K562 (cell line): ENCODE measurements at regions not wholly inside any gene's neighbourhood (a gene's known extent, or its start where the extent isn't known, plus 50 kb on each side); places are given as distances from the start of the nearest gene placed in this dataset.

Experiments used
- ATAC-seq: fragments of 200-7000 bp; cut with Tn5 transposase; 3 replicates; pipeline ENCODE4 v1.9.1; 2020; ENCODE audit warnings: moderate library complexity
- BruUV-seq: library from RNA; stranded (reverse); fragments of 400-500 nt; replicated peaks from 2 replicates; lab custom pipeline; 2021; lab: Mats Ljungman, UMichigan
- CTCF ChIA-PET: fragments of 300-600 bp; formaldehyde crosslinking; extraction: SDS; loops from one replicate; lab custom pipeline; 2021; ENCODE audit warnings: low intra/inter-chr PET ratio; lab: Yijun Ruan, JAX
- POLR2A ChIA-PET: fragments of 300-600, 350-650 bp; sonication (Branson Sonifier 250); formaldehyde crosslinking; extraction: SDS; loops from one replicate; lab custom pipeline; 2021; ENCODE audit warnings: antibody characterized with exemption, inconsistent platforms; lab: Yijun Ruan, JAX
- DNase-seq, 4 experiments: peaks; one replicate each; pipeline versions ENCODE4 v3.0.0 to v3.0.0-alpha.2; 2011 to 2018; ENCODE audit warnings: low spot score in 3 of 4, mixed read lengths in 3 of 4; ENCODE audit errors: extremely low read depth in 1 of 4
- FAIRE-seq: peaks from 2 replicates; lab custom pipeline; 2011; peaks lifted over from hg19 to GRCh38; lab: Jason Lieb, UNC
- H2AFZ ChIP-seq: 2 replicates; pipeline ENCODE4 v1.6.0; 2011; ENCODE audit warnings: low read depth, low read length, control low read depth, inconsistent platforms
- H3K27ac ChIP-seq: fragments of 200-600 bp; 3 replicates; pipeline ENCODE4 v1.8.0; 2011; ENCODE audit warnings: low read depth, mild to moderate bottlenecking, control low read depth, inconsistent platforms, low read length, moderate library complexity, mixed read lengths; ENCODE audit errors: extremely low read depth
- H3K27me3 ChIP-seq, 2 experiments: fragments of 300-600 bp in 1 of 2; 2 replicates in 1 of 2; 3 replicates in 1 of 2; pipeline versions ENCODE4 v1.6.0 to v1.8.0; 2011; ENCODE audit warnings: inconsistent platforms in 2 of 2, low read length in 2 of 2, mild to moderate bottlenecking in 1 of 2, mixed read lengths in 1 of 2, moderate library complexity in 1 of 2; ENCODE audit not compliant: control insufficient read depth in 2 of 2, insufficient read depth in 2 of 2
- H3K36me3 ChIP-seq: fragments of 300-600 bp; 3 replicates; pipeline ENCODE4 v1.8.0; 2011; ENCODE audit warnings: mild to moderate bottlenecking, low read length, inconsistent platforms; ENCODE audit not compliant: control insufficient read depth, insufficient read depth
- H3K4me1 ChIP-seq, 2 experiments: fragments of 200-600 bp in 1 of 2; replicated peaks in 1 of 2; 2 replicates in 1 of 2; 3 replicates in 1 of 2; pipeline versions ENCODE4 v1.5.1 to v1.8.0; 2011; ENCODE audit warnings: inconsistent platforms in 2 of 2, low read length in 2 of 2, mild to moderate bottlenecking in 1 of 2, mixed read lengths in 1 of 2, moderate library complexity in 1 of 2; ENCODE audit not compliant: control insufficient read depth in 2 of 2, insufficient read depth in 2 of 2
- H3K4me2 ChIP-seq: 2 replicates; pipeline ENCODE4 v1.6.1; 2011; ENCODE audit warnings: low read length, control low read depth, inconsistent platforms, mixed read lengths; ENCODE audit not compliant: insufficient read depth
- H3K4me3 ChIP-seq: fragments of 200-600 bp; sonication (generic), shearing (Covaris generic); 2 replicates; pipeline ENCODE4 v1.5.1; 2016; ENCODE audit warnings: control low read depth, inconsistent platforms
- H3K79me2 ChIP-seq: fragments of 200-600 bp; 3 replicates; pipeline ENCODE4 v1.8.0; 2011; ENCODE audit warnings: low read length, inconsistent platforms; ENCODE audit not compliant: control insufficient read depth, insufficient read depth
- H3K9ac ChIP-seq, 2 experiments: 2 replicates each; pipeline versions ENCODE4 v1.6.0 to v1.6.1; 2011; ENCODE audit warnings: low read depth in 2 of 2, low read length in 2 of 2, control low read depth in 1 of 2, inconsistent platforms in 1 of 2, mild to moderate bottlenecking in 1 of 2, mixed read lengths in 1 of 2; ENCODE audit not compliant: insufficient read depth in 1 of 2
- H3K9me1 ChIP-seq: one replicate; pipeline ENCODE4 v1.6.0; 2011; ENCODE audit warnings: inconsistent platforms, mild to moderate bottlenecking, low read length, moderate library complexity; ENCODE audit not compliant: control insufficient read depth, insufficient read depth
- H3K9me3 ChIP-seq: replicated peaks from 2 replicates; pipeline ENCODE4 v1.5.1; 2011; ENCODE audit warnings: low read depth, low read length, inconsistent platforms; ENCODE audit not compliant: control insufficient read depth, insufficient read depth
- H4K20me1 ChIP-seq: replicated peaks from 2 replicates; pipeline ENCODE4 v1.6.1; 2011; ENCODE audit warnings: low read length, inconsistent platforms, mixed read lengths; ENCODE audit not compliant: control insufficient read depth, insufficient read depth
- BRD9 ChIP-seq: fragments of 450-650 bp; IDR thresholded peaks from 2 replicates; pipeline ENCODE4 v1.6.1; 2018; ENCODE audit warnings: low read depth; ENCODE audit not compliant: partially characterized antibody
- EP300 ChIP-seq: IDR thresholded peaks from 2 replicates; pipeline ENCODE4 v1.6.1; 2012; ENCODE audit warnings: low read length, improper control_type of control experiment
- KDM1A ChIP-seq, 2 experiments: fragments of 450-650 bp; IDR thresholded peaks; 2 replicates each; pipeline ENCODE4 v1.6.1; 2016; ENCODE audit warnings: mild to moderate bottlenecking in 2 of 2
- KHSRP ChIP-seq: fragments of 450-650 bp; IDR thresholded peaks from 2 replicates; pipeline ENCODE4 v1.6.1; 2017
- KLF6 ChIP-seq: fragments of 250-450 bp; sonication (Bioruptor Pico); IDR thresholded peaks from 2 replicates; pipeline ENCODE4 v1.4.0; 2020; ENCODE audit warnings: mild to moderate bottlenecking, moderate library complexity, borderline replicate concordance
- MAFF ChIP-seq: IDR thresholded peaks from 2 replicates; pipeline ENCODE4 v1.6.1; 2012; ENCODE audit warnings: low read length, improper control_type of control experiment
- NFE2L1 ChIP-seq: fragments of 450-650 bp; IDR thresholded peaks from 2 replicates; pipeline ENCODE4 v1.6.1; 2016; ENCODE audit warnings: missing genetic modification characterization, low read depth, mild to moderate bottlenecking, missing compliant biosample characterization, moderate library complexity, borderline replicate concordance
- PHB ChIP-seq: fragments of 250-450 bp; sonication (Bioruptor Pico); IDR thresholded peaks from 2 replicates; pipeline ENCODE4 v1.5.0; 2021
- TAF7 ChIP-seq: fragments of 450-650 bp; IDR thresholded peaks from 2 replicates; pipeline ENCODE4 v1.6.1; 2016; ENCODE audit warnings: missing genetic modification characterization, missing compliant biosample characterization
- TARDBP ChIP-seq: fragments of 450-650 bp; IDR thresholded peaks from 2 replicates; pipeline ENCODE4 v1.6.1; 2016
- XRCC5 ChIP-seq: fragments of 200-400 bp; formaldehyde crosslinking; IDR thresholded peaks from 2 replicates; pipeline ENCODE4 v1.6.1; 2017; ENCODE audit warnings: low read depth, mild to moderate bottlenecking, low read length
- WGBS: fragments of 100-300 bp; shearing (Covaris generic); methylation state at CpG from one replicate; pipeline ENCODE4 v1.1.6; 2016; ENCODE audit warnings: low coverage, mixed read lengths; ENCODE audit not compliant: insufficient coverage; ENCODE audit errors: missing lambda C conversion rate; 5-methylcytosine and 5-hydroxymethylcytosine counted together
- in situ Hi-C: fragments of 300-500 bp; cut with MboI; formaldehyde crosslinking; loops from 4 replicates; pipeline ENCODE4 v1.15.0; 2018; ENCODE audit warnings: inconsistent platforms, mixed read lengths
- intact Hi-C: fragments of 100-400 bp; cut with micrococcal nuclease; formaldehyde crosslinking; loops from 2 replicates; pipeline ENCODE4 v1.14.2; 2022
- TF ChIP-seq, protein P1 (sequence below): fragments of 450-650 bp; formaldehyde crosslinking; IDR thresholded peaks from 2 replicates; pipeline ENCODE4 v1.4.0; 2020; ENCODE audit warnings: mild to moderate bottlenecking, mixed read lengths
- TF ChIP-seq, protein P2 (sequence below), 2 experiments: fragments of 450-650 bp in 1 of 2; sonication (generic) in 1 of 2; formaldehyde crosslinking in 1 of 2; IDR thresholded peaks in 1 of 2; conservative IDR thresholded peaks in 1 of 2; 2 replicates each; pipeline versions ENCODE4 v1.6.1 to v1.8.1; 2016 to 2023; ENCODE audit warnings: mild to moderate bottlenecking in 2 of 2, moderate library complexity in 2 of 2, inconsistent platforms in 1 of 2, missing genetic modification reagents in 1 of 2
- TF ChIP-seq, protein P3 (sequence below): fragments of 250-450 bp; sonication (Bioruptor Pico); IDR thresholded peaks from 2 replicates; pipeline ENCODE4 v1.8.0; 2021; ENCODE audit warnings: borderline replicate concordance, mild to moderate bottlenecking, moderate library complexity; ENCODE audit not compliant: poor library complexity, severe bottlenecking
- TF ChIP-seq, protein P4 (sequence below): fragments of 150-350 bp; conservative IDR thresholded peaks from 2 replicates; pipeline ENCODE4 v1.6.1; 2014; ENCODE audit warnings: low read length

DNA sequence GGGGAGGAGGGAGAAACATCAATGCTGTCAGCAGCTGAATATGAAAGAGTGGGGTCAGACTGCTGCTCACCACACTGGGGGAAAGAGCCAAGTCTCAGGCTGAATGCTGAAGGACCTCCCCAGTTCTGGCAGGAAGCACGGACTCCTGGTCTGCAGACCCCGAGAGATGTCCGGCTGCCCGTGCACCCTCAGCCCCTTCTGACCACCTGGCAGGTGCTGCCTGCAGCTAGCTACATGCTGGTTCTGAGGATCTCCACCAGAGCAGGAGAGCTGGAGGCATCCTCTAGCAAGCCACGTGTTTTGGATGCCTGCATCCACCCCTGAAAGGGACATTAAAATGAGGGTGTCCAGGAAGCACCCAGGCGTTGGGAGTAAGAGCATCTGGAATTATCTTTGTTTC is 74.2 kb downstream of the HTR5A start:
- in situ Hi-C loops, result no loop called here
- no peaks in the 10 kb centered on the region for H4K20me1 ChIP-seq
- ATAC-seq (no peak), FAIRE-seq (no peak), DNase-seq (no peak)
- peaks cover 11 to 37% of the 10 kb centered on the region in 2 experiments for H3K27me3 ChIP-seq
- H2AFZ ChIP-seq, result no peak overlapping the region
- H3K4me2 ChIP-seq, result no peak overlapping the region
- H3K79me2 ChIP-seq, result no peaks in the 10 kb centered on the region
- ChIA-PET POLR2A (interaction anchor here (0.6 to 1.5 kb wide), 3 partner anchors 11 to 88 kb away, joined by 3 to 4 read pairs (median 3); no protein-coding TSS in a partner anchor), CTCF (no interaction called here)
- no peaks in the 10 kb centered on the region for H3K36me3 ChIP-seq
- WGBS, result under 1% methylated on average over 6 of the region's 6 CpGs
- TF ChIP-seq KDM1A (IDR thresholded peaks at IDR 0.05) (no peak), TARDBP (no peak), MAFF (no peak), NFE2L1 (no peak), KLF6 (CRISPR knock-in tag) (no peak), EP300 (no peak), PHB (CRISPR knock-in tag) (no peak), BRD9 (no peak), XRCC5 (no peak), KHSRP (no peak), TAF7 (tag) (no peak)
- TF ChIP-seq, protein P1, sequence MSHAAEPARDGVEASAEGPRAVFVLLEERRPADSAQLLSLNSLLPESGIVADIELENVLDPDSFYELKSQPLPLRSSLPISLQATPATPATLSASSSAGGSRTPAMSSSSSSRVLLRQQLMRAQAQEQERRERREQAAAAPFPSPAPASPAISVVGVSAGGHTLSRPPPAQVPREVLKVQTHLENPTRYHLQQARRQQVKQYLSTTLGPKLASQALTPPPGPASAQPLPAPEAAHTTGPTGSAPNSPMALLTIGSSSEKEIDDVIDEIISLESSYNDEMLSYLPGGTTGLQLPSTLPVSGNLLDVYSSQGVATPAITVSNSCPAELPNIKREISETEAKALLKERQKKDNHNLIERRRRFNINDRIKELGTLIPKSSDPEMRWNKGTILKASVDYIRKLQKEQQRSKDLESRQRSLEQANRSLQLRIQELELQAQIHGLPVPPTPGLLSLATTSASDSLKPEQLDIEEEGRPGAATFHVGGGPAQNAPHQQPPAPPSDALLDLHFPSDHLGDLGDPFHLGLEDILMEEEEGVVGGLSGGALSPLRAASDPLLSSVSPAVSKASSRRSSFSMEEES (CRISPR knock-in tag), result no peak
- TF ChIP-seq, protein P2, sequence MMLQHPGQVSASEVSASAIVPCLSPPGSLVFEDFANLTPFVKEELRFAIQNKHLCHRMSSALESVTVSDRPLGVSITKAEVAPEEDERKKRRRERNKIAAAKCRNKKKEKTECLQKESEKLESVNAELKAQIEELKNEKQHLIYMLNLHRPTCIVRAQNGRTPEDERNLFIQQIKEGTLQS (IDR thresholded peaks at IDR 0.05), result no peak
- TF ChIP-seq, protein P2 (CRISPR knock-in tag; conservative IDR thresholded peaks at IDR 0.05), result no peak
- TF ChIP-seq, protein P3, sequence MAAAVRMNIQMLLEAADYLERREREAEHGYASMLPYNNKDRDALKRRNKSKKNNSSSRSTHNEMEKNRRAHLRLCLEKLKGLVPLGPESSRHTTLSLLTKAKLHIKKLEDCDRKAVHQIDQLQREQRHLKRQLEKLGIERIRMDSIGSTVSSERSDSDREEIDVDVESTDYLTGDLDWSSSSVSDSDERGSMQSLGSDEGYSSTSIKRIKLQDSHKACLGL (CRISPR knock-in tag), result no peak
- TF ChIP-seq, protein P4, sequence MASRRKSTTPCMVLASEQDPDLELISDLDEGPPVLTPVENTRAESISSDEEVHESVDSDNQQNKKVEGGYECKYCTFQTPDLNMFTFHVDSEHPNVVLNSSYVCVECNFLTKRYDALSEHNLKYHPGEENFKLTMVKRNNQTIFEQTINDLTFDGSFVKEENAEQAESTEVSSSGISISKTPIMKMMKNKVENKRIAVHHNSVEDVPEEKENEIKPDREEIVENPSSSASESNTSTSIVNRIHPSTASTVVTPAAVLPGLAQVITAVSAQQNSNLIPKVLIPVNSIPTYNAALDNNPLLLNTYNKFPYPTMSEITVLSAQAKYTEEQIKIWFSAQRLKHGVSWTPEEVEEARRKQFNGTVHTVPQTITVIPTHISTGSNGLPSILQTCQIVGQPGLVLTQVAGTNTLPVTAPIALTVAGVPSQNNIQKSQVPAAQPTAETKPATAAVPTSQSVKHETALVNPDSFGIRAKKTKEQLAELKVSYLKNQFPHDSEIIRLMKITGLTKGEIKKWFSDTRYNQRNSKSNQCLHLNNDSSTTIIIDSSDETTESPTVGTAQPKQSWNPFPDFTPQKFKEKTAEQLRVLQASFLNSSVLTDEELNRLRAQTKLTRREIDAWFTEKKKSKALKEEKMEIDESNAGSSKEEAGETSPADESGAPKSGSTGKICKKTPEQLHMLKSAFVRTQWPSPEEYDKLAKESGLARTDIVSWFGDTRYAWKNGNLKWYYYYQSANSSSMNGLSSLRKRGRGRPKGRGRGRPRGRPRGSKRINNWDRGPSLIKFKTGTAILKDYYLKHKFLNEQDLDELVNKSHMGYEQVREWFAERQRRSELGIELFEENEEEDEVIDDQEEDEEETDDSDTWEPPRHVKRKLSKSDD, result no peak
- H3K27ac ChIP-seq, result no peak overlapping the region
- H3K4me1 ChIP-seq, result no peaks in the 10 kb centered on the region
- H3K4me3 ChIP-seq, result no peak overlapping the region
- H3K9ac ChIP-seq, result no peak overlapping the region
- BruUV-seq, result no TSS peak
- H3K9me3 ChIP-seq, result no peaks in the 10 kb centered on the region
- intact Hi-C loops, result no loop called here
- H3K9me1 ChIP-seq, result no peaks in the 10 kb centered on the region
